Fibroblast of skin of right biceps (primary cell): ENCODE measurements at regions not wholly inside any gene's neighbourhood (a gene's known extent, or its start where the extent isn't known, plus 50 kb on each side); places are given as distances from the start of the nearest gene placed in this dataset.

Experiments used
- DNase-seq: peaks from one replicate; pipeline ENCODE4 v3.0.0-alpha.2; 2013

DNA sequence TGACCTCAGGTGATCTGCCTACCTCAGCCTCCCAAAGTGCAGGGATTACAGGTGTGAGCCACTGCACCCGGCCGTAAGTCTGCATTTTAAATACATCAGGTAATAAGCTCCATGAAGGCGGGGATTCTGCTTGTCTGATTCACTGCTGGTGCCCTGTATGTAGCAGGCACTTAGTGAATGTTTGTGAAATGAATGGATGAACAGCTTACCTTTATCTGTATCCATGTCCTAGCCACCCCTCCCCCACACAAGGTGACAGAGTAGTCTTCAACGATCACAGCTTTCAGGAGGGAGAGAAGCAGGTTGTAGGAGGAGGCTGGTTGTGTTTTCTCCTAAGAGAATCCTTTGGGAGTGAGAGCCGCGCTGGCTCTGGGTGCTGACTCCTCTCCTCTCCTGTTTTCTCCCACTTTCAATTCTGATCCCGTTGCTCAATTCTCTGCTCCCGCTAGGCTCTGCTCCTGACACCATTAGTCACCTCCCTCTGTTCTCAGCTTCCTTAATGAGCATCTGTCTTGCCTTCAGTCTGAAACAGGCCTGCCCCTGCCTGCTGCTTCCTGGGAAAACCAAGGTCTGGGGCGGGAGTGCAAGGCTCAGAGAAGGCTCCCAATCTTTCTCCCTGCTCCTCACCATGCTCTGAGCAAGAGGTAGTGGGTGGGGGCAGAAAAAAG lies 88.8 kb upstream of the CTNNA1 start:
- DNase-seq: peak; percentile 68

DNA sequence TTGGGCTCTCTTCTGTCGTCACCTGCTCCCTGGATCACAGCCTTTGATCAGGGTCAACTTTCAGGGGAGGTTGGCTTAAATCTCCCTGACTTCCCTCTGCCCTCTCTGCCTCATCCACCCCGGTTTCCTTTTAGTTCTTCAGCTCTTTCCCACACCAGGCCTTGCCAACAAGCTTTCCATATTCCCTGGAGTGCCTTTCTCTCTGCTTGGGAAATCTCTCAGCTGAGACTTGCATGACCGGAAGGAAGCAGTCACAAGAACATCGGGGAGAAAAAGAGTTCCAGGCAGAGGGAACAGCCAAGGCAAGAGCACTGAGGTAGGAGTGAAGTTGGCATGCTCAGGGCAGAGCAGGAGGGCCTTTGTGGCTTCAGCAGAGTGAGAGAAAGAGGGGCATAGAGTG lies 88.4 kb upstream of the HSPA9 start:
- no peak for DNase-seq

DNA sequence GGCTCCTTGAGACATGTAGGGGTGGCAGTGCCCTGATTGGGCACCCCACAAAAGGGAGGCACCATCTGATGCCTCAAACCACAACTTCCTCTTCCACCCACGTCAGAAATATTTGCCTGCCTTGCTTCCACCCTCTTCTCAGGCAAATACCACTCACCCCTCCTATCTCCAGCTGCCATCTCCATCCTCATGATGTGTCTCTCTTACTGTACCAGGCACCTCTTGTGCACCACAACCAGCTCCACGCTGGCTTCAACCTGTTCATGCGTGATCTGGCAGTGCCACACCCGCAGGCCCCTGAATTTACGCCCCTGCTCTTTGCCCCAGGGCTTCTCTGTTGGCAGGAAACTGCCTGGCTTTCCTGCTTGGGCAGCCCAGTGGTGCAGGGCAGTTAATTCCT lies 87.8 kb upstream of the HSPA9 start:
- DNase-seq: no peak

DNA sequence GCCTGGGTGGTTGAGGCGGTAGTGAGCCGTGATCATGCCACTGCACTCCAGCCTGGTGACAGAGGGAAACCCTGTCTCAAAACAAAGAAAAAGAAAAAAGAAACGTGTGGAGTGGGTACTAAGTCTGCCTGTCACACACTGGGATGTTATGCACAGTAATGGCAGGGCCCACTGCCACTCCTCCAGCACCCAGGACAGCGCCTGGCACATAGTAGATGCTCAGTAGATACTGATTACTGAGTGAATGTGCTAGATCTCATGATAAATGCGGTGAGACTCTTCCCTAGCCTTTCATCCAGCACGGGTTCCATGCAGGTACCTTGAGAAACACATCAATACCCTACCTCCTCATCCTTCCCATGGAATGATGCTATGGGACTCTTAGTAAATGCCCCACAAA lies 87.4 kb upstream of the HSPA9 start:
- DNase-seq: no peak

DNA sequence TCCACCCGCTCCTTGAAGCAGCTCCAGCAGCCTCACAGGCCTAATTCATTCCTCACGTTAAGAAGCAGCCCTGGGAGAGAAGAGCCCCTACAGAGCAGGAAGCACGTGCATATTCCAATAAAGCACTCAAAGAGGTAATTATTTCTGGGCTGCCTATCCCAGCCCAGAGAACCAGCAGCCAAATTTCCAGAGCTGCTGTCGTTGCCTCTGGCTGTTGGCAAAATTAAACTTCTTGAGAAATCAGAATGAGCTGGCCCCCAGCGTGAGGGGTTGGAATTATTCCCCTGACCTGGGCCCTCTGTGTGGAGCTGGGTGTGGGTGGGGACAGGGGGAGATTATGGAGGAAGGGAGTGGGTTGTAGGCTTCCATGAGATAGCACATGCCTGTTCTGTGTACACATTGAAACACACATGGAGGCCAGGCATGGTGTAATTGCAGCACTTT lies 86.8 kb upstream of the HSPA9 start:
- no peak for DNase-seq

DNA sequence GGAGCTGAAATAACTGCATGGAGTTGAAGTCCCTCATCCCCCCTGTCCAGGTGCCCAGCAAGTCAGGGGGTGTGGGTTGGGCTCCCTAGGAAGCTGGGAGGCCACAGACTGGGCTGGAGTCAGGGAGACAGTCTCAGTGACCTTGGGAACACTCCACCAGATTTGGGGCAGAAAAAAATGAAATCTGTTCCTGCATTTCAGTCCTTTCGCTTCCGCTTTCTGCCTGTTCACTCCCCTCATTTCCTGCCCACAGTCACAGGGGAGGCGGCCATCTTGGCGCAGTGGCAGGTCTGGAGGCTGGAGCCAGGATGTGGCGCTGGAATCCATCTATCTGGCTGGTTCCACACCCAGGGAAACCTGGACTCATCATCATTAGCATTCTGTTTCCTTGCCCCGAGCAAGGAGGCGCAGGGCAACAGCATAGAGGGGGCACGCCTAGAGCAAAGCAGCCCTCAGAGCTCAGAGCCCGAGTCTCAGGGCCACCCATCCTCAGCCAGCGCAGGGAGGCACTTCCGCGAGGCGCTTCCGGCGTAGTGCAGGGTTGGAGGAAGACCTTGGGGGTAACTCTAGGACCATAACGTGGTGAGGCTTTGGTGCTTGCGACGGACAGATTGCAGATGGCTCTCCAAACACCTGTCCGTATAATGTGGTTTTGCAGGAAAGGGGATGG lies 86.2 kb upstream of the HSPA9 start:
- no peak for DNase-seq

DNA sequence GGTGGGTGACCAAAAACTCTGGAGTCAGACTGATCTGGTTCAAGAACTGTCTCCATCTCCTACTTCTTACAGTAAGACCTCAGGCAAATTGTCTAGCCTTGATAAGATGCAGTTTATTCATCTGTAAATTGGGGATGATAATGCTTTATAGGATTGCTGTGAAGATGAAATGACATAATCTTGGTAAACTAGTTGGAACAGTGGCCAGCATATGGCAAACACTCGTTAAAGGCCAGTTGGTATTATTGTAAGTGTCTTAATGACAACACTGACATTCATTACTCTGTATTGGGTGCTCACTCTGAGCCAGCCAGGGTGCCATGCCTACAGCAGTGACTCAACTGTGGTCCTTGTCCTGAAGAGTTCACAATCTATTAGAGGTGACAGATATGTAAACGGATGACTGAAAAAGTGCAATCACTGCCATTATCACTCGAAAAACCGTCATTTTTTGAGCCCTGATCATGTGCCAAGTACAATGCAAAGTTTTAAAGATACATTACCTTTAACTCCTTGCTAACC lies 84.9 kb upstream of the HSPA9 start:
- DNase-seq: no peak

DNA sequence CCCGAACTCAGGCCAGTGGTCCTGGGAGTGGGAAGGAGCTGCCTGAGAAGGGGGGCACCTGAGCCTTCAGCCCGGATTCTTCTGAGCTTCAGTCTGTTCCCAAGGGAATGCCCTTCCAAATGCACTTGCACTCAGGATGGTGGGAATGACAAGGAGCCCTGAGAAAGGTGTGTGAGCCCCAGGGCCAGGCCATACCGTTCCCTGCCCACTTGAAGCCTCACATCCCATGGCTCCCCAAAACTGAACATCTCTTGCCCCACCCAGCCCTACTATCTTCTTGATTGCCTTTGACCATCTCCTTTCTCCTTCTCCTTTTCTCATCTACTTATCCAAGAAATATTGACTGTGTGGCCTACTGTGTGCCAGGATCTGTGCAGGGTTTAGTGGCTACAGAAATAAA lies 84.4 kb upstream of the HSPA9 start:
- no peak for DNase-seq

DNA sequence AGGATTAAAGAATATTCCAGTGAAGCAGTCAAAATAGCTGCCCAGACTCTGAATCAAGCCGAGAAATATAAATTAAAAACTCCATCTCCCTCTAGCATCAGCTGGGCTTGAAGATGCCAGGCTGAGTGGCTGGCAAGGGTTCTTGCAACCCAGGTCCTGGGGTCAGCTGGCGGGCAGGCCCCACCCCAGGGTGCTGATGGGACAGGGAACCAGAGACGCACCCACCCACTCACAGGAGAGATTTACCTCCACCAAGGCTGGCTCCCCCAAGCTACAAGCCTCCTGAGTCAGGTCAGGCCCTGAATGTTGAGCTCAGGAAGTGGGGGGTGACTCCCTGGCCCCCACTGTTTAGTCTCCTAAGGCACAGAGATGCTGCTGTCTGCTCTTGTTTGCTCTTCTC lies 83.9 kb upstream of the HSPA9 start:
- DNase-seq: no peak

DNA sequence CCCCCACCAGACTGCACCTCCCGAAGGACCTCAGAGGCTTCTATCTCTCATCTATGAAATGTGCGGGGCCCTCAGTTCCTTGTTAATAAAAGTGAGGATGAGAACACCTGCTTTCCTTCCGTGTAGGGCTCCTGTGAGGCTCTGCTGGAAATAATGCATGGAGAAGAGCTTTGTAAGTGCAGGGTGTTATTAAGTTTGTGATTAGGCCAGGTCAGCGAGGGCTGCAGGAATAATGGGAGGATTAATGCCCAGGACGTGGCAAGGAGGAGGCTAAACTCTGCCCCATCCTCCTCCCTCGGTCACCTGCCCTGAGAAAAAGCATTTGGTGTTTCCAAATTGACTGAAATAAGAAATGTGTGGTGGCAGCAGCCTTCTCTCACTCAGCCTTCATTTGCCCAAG lies 83.5 kb upstream of the HSPA9 start:
- no peak for DNase-seq

DNA sequence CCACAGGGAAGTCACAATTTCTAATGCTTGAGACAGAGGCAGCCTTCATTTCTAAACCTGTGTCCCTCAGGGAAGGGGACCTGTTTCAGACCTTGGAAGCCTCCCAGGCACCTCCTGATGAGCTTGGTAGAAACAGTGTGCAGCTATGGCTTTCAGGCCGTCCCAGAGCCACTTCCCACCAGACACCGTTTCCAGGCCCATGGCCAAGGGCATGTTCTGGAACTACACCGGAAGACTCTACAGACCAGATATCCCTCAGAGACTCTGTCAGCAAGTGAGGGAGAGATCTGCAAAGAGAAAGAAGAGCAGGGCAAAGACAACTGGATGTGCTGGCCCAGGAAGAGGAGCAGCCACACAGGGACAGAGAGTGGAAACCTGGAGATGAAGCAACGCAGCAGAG lies 82.2 kb upstream of the HSPA9 start:
- no peak for DNase-seq

DNA sequence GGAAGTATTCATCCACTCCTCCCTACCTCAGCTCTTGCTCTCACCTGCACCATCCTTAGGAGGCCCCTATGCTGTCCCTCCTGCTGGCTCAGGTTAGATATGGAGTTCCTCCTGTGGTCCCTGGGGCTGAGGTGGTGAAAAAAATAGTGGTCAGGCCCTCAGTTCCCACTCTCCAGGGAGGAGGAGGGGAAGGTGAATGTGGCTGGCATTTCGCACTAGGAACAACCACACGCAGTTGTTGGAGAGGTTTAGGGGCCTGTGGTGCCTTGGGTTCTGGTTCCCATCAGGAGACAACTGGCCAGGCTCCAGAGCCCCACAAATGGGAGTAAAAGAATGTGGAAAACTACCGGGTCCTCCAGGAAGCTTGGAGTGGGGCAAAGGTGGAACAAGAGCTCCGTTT lies 81.7 kb upstream of the HSPA9 start:
- DNase-seq: no peak

DNA sequence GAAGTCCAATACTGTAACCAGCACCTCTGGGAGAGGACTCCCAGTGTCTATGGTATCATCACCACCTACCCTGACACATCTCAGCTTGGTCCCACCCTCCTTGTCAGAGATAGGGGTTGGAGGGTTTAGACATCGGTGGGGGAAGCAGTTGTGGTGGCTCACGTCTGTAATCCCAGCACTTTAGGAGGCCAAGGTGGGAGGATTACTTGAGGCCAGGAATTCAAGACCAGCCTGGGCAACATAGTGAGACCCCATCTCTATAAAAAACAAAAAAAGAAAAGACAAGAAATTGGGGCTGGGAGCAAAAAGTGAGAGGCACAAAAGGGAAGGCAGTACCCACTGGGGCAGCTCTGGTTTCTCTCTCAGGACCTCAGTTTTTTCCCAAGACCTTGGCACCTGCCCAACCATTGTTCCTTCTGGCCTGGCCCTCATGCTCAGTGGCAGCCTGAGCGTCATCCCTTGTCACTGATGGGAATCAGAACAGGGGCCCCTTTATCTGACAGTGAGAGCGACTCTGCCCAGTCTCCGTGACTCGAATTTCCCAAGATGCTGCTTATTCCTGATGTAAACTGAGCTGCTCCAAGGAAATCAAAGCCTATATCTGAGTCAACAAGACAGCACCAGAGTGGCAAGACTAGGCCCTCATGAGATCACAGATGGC lies 80.5 kb upstream of the HSPA9 start:
- no peak for DNase-seq

DNA sequence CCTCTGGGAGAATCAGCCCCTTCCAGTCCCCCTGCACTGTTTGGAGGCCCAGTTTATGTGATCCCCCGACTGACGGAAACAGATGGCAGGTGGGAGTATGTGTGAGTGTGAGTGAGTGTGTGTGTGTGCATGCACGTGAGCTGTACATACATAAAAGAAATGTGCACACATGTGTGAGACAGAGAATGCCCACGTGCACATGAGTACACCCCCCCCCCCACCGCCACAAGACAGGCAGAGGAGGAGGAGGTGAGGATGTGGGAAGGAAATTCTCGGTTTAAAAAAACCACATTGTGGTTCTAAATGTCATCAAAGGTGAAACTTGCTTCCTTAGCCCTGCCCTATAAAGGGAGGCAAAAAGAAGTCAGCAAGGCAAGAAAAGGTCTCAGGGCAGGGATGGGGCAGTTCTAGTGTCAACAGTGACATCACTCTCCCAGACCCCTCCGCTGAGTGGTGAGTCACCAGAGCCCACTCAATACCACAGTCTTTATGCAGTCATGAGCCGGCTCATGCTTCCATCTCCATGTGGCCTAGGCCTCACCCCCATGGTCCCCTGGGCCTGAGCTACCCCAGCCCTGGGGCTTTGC lies 79.2 kb upstream of the HSPA9 start:
- DNase-seq: peak; percentile 75

DNA sequence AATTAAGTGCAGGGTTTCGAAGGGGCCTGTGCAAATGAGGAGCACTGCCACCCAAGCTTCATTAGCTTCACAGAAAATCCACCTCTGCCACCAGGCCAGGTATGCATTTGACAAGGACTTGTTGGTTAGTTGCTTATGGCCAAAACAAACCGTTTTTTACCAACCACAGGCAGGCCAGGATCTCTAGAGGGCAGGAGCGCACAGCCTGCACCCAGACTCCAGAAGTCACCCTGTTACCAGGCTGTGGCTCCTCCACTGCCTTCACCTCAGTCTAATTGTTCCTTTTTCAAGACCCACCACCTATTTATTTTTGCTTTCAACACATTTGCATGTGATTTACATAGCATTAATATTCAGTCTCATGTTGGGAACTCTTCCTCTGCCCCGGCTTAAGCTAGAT lies 78.3 kb upstream of the HSPA9 start:
- DNase-seq: no peak

DNA sequence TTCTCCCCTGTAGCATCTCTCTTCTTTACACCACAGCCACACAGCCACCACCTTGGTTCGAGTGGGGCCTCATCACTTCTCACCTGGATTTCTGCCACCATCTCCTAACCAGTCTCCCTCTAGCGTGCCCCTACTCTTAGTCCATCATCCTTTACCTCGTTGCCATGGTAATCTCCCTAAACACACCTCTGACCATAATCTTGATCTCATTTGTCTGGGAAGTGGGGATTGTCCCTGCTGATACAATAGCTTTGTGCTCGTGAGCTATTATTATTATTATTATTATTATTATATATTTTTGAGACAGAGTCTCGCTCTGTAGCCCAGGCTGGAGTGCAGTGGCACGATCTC lies 76.5 kb upstream of the HSPA9 start:
- no peak for DNase-seq

DNA sequence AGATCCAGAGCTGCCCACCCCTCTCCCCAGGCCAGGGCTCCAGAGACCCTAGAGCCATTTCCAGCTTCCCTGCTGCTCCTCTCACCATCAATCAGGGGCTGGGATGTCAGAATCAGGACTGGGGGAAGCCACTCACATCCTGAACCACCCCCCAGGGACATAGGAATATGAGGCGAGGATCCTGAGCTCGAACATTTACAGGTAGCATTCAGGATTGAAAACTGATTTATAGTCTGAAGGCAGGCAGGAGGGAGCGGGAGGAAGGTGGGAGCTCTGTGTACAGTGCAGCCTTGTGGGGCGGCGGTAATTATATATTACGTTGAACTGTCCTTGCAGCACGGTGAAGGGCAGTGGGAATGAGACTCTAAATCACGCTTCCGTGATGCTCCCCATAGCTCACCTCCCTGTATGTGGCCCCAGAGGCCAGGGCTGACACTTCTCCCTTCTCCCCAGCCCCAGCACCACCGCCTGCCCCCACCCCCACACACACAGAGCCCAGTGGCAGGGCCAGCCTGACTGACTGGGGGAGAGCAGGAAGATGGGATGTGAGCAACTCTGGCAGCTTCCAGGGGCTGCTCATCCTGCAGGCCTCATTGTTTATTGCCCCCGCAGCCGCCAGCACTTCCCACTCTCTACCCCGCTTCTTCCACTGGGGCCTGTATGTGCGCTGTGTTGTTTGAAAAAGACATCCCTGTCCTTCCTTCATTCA lies 76.0 kb upstream of the HSPA9 start:
- DNase-seq: no peak

DNA sequence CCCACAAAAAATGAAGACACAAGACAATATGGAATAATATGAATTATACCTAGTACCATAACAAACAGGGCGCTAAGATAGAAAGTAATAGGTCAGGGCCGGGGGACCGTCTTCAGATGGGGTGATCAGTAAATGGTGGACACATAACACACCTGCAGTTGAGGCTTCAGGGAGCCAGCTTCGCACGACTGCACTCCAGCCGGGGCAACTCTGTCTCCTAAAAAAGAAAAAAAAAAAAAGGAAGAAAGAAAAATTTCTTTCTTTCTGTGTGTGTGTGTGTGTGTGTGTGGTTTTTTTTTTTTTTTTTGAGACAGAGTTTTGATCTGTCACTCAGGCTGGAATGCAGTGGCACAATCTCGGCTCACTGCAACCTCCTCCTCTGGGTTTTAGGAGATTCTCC lies 75.0 kb upstream of the HSPA9 start:
- no peak for DNase-seq

DNA sequence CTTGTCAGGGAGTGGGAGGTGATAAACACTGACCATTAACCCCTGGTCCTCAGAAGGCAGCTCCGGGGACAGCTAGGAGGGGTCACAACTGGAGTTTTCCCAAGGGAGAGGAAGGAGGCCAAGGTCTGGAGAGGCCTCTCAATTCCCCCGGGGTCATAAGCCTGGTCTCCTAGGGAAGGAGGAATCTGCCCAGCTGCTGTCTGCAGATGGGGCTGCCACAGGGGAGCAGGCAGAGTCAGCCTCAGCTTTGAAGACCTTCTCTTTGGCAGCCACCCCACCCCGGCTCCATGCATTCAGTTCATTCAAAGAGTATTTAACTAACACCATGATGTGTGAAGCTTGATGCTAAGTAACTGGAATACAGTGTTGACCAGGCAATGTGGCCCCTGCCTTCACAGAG lies 74.6 kb upstream of the HSPA9 start:
- no peak for DNase-seq

DNA sequence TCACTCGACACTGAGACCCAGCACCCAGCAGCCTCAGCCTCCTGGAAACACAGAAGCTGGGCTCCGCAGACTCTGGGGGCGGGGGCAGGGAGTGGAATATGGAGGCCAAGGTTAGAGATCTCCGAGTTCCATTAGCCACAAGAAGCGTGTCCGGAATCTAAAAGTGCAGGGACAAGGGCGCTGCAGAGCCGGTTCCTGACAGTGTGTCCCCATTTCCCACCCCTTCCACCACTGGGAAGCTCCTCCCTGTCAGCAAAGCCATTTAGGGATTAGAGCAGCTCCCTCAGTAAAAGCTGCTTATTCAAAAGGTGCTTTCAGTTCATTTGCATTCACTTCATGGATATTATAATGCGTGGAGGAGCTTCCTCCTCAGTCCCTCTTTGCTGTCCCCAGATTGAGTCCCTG lies 74.1 kb upstream of the HSPA9 start:
- DNase-seq: no peak

DNA sequence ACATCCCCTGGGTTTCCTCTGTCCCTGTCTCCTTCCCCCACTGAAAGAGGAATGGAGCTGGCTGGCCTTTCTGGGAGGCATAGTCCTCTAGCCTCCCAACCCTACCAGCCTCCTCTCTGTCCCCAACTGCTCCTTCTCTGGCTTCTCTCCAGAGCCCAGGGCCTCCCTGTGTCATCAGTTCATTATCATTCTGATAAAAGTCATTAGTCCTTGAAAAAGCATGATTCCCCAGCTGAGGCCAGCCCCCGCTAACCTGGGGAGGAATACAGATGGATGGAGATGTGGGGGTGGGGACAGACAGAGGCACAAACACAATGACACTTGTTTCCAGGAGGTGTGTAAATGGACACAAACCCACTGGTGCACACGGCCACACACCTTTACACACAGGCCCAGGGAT lies 73.6 kb upstream of the HSPA9 start:
- DNase-seq: no peak

DNA sequence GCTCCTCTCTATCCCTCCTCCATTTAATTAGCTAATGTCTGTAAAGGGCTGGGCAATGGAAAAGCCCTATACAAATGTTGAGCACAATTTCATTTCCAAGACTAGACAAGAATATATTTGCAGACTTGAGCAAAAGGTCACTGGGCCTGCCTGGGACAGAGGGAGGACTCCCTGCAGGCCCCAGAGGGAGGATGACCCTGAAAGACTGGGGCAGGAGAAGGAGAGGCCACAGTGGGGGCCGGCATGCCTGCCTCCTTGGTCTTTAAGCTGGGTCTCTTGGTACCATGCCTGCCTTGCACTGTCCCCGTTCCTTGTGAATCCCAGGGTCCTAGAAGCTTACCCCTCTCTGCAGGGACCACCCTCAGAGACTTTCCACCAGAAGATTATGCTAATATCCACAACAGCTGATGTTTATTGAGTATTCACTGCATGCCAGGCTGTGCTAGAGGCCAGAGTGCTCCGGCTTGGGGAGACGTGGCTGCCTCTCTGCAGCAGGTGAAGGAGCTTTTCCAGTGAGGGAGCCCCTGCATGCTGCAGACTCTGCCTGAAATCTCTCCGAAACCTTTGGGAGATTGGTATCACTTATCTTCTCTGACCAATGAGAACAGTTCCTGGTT lies 72.7 kb upstream of the HSPA9 start:
- no peak for DNase-seq

DNA sequence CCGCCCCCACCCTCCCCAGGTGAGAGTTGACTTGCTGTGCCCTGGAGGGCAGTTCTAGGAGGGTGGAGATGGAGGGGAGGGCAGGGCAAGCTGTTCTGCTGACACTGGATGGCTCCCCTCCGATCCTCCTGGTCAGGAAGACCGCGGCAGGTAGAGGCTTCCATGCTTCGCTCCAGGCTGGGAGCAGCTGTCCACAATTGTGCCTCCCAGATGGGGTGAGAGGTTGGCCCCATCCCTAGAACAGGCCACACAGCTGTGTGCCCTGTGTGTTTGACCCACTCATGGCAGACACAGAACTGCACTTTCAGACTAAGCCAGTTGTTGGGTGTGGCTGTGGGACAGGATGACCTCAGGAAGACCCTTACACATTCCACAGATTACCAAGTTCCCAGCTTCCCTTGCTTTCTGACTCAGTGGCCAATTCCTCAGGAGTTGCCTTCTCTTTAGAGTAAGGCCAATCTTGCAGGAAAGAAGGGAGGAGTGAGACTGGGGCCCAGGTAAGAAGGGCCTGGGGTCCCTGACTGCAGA lies 72.1 kb upstream of the HSPA9 start:
- no peak for DNase-seq
